NCI-H524 treated with DMSO at 0.1 percent for 48 hours (cell line): ENCODE measurements at regions not wholly inside any gene's neighbourhood (a gene's known extent, or its start where the extent isn't known, plus 50 kb on each side); places are given as distances from the start of the nearest gene placed in this dataset.

Source experiments
- DNase-seq: peaks from one replicate; lab custom pipeline; 2025; lab: John Stamatoyannopoulos, UW

GRCh38 chr11:25890626-25891260 is 441.2 kb upstream of the ANO3 start:
- no peak for DNase-seq

- DNase-seq = no peak
Measured at GRCh38 chr11:25891960-25892359, 440.0 kb upstream of the ANO3 start.

- DNase-seq = no peak
Measured at GRCh38 chr11:25899617-25900160, 432.2 kb upstream of the ANO3 start.

- DNase-seq = no peak
Measured at GRCh38 chr11:25900814-25901213, 431.1 kb upstream of the ANO3 start.

GRCh38 chr11:25901415-25901814 is 430.5 kb upstream of the ANO3 start:
- DNase-seq = no peak

- DNase-seq = no peak
Measured at GRCh38 chr11:25902476-25902875, 429.5 kb upstream of the ANO3 start.

- no peak for DNase-seq
Measured at GRCh38 chr11:25908726-25909125, 423.2 kb upstream of the ANO3 start.

GRCh38 chr11:25910086-25910485 is 421.8 kb upstream of the ANO3 start:
- DNase-seq = no peak

- DNase-seq = no peak
Measured at GRCh38 chr11:25920356-25920755, 411.6 kb upstream of the ANO3 start.

- no peak for DNase-seq
Measured at GRCh38 chr11:25924586-25924985, 407.3 kb upstream of the ANO3 start.

- no peak for DNase-seq
Measured at GRCh38 chr11:25925359-25925758, 406.6 kb upstream of the ANO3 start.

GRCh38 chr11:25927411-25927953 is 404.4 kb upstream of the ANO3 start:
- DNase-seq = no peak

GRCh38 chr11:25928076-25928475 is 403.9 kb upstream of the ANO3 start:
- no peak for DNase-seq

- no peak for DNase-seq
Measured at GRCh38 chr11:25938952-25939351, 393.0 kb upstream of the ANO3 start.

- DNase-seq = no peak
Measured at GRCh38 chr11:25939691-25940090, 392.2 kb upstream of the ANO3 start.

GRCh38 chr11:25941353-25941752 is 390.6 kb upstream of the ANO3 start:
- DNase-seq = no peak

GRCh38 chr11:25943031-25943430 is 388.9 kb upstream of the ANO3 start:
- no peak for DNase-seq

- no peak for DNase-seq
Measured at GRCh38 chr11:25943777-25944661, 387.9 kb upstream of the ANO3 start.

- no peak for DNase-seq
Measured at GRCh38 chr11:25949918-25950317, 382.0 kb upstream of the ANO3 start.

- no peak for DNase-seq
Measured at GRCh38 chr11:25953006-25953405, 378.9 kb upstream of the ANO3 start.

GRCh38 chr11:25958045-25958444 is 373.9 kb upstream of the ANO3 start:
- no peak for DNase-seq

- no peak for DNase-seq
Measured at GRCh38 chr11:25961539-25961938, 370.4 kb upstream of the ANO3 start.
